ENCODE measurements at regions not wholly inside any gene's neighbourhood (a gene's known extent, or its start where the extent isn't known, plus 50 kb on each side); places are given as distances from the start of the nearest gene placed in this dataset.
"Not testable (repeated sequence)": the region's sequence is repeated elsewhere in the genome, so short reads cannot be mapped to it uniquely, and the experiment has no call there.

- no peak for DNase-seq (ENCODE audit: low read depth in 2 of 2, low spot score in 1 of 2)
Measured at GRCh38 chr1:193909406-193910082, 723.1 kb upstream of the B3GALT2 start.

DNA sequence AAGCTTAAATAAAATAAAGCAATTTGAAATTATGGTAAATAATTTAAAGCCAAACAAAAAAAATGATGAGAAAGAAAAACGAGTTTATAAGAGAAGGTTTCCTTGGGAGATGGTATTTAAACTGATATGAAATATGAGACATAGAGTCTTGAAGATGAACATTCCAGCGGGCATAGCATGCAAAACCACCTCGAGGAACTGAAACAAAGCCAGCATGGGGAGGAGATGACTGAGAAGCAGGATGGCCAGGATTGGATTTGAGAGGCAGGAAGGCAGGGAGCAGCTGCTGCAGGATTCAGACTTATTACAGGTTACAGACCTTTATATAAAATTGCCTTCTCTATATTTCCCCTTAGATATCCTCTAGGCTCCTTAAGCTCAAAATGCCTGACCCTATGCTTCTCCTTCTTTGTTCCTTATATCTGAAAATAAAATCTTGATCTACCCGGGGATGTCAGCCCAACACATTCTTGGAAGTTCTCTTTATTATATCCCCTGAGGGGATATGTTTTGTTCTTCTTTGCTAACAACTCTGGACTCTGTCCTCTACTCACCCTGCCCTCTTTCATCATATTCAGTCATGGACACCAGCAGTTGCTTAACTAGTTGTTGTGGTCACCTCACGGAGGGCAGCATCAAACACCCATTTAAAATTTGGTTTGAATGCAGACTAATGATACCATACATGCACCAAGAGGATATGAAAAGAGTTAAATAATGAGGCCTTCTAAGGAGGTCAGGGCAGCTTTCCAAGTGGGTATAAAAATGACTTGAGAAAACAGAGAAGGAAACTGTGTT is 719.1 kb upstream of the B3GALT2 start:
- DNase-seq (ENCODE audit: low read depth in 2 of 2, low spot score in 1 of 2), result no peak

GRCh38 chr1:193891788-193892187 is 705.4 kb upstream of the B3GALT2 start:
- DNase-seq (ENCODE audit: low read depth in 2 of 2, low spot score in 1 of 2), result no peak

DNA sequence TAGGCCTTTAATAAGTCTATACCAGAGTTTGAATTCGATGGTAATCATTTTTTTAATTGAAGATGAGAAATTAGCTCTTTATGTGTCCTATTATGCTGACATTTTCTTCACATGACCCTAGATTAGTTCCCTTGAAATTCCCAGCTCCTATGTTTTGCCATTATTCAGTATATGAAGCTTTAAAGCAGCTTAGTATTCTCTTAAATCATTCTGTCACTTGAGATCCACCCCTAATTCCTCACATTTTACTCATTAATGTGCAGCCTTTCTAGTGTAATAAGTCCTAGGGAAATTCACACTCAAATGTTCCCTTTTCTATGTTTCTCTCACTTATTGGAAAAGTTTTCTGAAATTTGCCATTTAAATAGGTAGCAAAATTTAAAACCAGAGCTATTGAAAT is 704.5 kb upstream of the B3GALT2 start:
- no peak for DNase-seq (ENCODE audit: low read depth in 2 of 2, low spot score in 1 of 2)

DNA sequence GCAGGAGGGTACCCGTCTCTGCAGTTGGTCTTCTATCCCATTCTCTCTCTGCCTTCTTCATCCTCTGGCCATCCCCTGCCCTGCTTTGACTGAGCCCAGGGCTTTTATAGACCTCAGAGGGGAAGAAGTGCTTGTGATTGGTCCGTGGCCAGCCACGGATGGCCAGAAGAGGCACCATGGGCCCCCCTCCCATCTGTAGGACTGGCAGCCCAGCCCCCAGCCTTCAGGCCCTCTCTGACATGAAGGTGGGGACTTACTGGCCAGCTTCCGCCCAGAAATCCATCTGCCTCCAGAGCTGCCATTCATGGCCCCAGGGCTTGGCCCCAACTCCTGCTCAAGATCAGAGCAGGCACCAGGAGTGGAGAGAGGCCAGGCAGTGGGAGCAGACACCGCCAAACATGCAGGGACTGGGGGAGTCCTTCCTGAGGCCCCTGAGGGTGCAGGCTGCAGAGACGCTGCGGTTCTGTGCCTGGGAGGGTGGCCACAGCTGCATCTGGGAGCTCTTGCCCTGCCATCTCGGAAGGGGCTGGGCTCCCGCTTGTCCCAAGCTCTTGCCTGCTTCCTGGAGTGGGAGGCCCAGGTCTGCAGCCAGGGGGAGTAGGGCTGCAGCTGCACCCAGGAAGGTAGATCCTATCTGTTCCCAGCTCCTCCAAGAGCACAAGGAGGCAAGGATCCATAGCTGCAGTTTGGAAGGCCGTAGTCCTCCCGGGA is 698.6 kb upstream of the B3GALT2 start:
- no peak for DNase-seq (ENCODE audit: low read depth in 2 of 2, low spot score in 1 of 2)

- not testable (repeated sequence) for DNase-seq (ENCODE audit: low read depth in 2 of 2, low spot score in 1 of 2)
Measured at GRCh38 chr1:193877920-193878319, 691.5 kb upstream of the B3GALT2 start.

GRCh38 chr1:193868425-193868824 is 682.0 kb upstream of the B3GALT2 start:
- DNase-seq (ENCODE audit: low read depth in 2 of 2, low spot score in 1 of 2), result no peak

GRCh38 chr1:193856261-193856660 is 669.8 kb upstream of the B3GALT2 start:
- DNase-seq (ENCODE audit: low read depth in 2 of 2, low spot score in 1 of 2), result no peak

DNA sequence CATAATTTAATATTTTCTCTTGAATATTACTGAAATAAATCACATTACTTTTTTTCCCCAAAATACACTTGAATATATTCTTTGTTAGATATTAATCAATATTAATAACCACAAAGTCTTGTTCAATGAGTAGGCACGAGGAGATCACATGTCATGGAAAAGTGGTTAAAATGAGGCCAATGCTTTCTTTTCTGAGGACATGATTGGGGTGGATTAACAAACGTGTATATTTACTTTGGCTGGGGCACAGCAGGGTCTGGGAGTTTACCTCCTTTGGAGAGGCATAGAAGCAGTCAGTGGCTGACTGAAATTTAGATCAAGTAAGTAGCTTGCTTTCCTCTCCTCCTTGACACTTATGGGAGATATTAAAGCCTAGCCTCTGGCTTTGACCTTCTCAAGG is 664.3 kb upstream of the B3GALT2 start:
- DNase-seq (ENCODE audit: low read depth in 2 of 2, low spot score in 1 of 2), result no peak

DNA sequence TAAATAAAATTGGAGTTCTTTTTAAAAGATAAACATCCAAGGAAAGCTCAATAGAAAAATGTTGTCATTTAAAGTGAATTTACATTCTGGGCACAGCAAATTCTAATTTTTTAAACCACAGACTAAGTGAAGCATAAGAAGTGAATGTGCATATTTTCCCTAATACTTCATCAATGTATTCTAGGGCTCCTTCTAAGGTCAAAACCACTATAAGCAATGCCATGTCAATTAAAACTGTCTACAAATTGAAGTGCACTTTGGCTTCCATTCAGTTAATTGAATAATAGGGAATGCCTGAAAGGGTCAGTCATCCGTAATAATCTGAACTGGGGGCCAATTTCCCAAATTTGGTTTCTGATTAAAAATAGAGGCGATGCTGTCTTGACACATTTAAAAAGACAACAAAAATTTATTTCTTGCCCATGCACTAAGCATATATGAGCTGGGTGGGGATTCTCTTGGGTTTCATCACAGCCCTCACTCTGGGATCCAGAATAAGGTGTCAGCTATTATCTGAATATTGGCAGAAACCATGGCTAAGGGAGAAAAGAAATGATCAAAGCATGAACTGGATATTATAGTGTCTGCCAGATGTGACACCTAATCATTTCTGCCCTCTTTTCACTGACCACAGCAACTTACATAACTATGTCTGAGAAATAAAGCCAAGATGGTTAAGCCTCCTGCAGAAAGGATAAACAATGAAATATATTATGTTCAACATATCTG is 660.6 kb upstream of the B3GALT2 start:
- DNase-seq (ENCODE audit: low read depth in 2 of 2, low spot score in 1 of 2), result no peak

DNA sequence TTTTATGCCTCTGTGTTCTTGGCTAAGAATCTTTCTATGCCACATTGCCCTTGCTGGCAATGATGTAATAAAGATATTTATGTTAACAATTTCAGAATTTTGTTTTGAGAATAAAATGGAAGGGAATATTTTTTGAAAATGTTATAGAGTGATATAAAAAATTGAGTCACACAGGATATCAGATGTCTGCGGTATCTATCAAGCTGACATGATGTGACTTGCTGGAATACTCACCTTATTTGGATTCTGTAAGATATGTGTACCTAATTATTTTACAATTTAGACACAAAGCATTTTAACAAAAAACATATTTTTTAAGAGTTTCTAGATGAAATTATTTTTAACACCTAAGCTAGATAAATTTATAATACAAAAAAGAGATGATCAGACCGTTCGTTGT is 660.0 kb upstream of the B3GALT2 start:
- DNase-seq (ENCODE audit: low read depth in 2 of 2, low spot score in 1 of 2), result no peak

- no peak for DNase-seq (ENCODE audit: low read depth in 2 of 2, low spot score in 1 of 2)
Measured at GRCh38 chr1:193841857-193842256, 655.4 kb upstream of the B3GALT2 start.

- no peak for DNase-seq (ENCODE audit: low read depth in 2 of 2, low spot score in 1 of 2)
Measured at GRCh38 chr1:193831465-193831864, 645.1 kb upstream of the B3GALT2 start.

GRCh38 chr1:193827516-193827915 is 641.1 kb upstream of the B3GALT2 start:
- no peak for DNase-seq (ENCODE audit: low read depth in 2 of 2, low spot score in 1 of 2)

- DNase-seq (ENCODE audit: low read depth in 2 of 2, low spot score in 1 of 2), result no peak
Measured at GRCh38 chr1:193819376-193819775, 633.0 kb upstream of the B3GALT2 start.

DNA sequence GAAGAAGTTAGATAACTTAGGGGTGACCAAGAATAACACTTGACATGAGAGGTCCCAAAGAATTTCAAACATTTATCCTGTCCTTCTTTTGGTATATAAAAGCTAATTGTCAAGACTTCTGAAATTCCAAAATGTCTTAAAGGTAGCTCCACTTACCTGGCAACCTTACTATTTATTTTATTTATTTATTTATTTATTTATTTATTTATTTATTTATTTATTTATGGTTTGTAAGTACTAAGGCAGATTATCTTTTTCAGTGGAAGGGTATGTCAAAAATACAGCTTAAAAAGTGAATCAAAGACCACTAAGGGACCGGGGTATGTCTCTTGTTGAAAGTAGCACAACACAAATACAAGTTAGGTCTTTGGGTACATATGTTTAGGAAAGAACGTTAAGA is 620.8 kb upstream of the B3GALT2 start:
- no peak for DNase-seq (ENCODE audit: low read depth in 2 of 2, low spot score in 1 of 2)

DNA sequence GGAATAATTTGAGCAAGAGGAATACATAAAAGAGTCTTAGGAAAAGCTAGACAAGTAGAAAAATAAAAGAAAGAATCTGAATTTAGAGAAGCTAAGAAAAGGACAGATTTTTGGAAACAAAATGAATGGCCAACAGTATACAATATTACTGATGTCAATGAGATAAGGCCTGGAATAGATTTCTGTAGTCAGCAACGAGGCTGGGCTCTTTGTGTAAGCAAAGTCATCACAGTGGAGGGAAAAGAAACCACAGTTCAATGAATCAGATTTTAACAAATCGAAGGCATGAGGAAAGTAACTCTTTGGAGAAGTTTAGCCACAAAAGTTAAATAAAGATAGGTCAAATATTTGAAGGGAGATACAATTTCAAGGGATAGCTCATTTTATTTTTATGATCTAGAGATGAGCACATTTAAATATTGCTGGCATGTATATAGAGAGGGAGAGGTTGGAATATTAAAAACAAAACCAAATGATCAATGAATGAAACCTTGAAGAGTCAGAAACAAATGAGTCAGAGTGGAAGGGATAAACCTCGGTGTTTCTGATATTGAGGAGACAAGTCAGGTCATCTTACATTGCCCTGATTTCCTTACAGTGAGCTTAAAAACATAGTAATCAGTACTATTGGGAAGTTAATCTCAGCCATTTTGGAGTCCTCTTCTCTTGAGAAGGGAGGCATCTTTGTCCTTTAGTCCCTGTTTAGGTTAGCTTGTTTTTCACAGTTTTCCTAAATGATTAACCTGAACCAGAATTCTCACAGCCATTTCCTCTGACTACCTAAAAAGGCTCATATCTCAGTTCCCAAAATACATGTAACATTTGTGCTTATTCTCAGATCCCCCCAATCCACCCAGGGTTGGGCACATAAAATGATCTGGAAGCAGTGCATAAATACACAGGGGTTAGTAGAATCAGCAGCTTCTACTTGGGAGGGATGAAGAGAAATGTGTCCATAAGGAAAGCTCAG is 620.0 kb upstream of the B3GALT2 start:
- no peak for DNase-seq (ENCODE audit: low read depth in 2 of 2, low spot score in 1 of 2)

DNA sequence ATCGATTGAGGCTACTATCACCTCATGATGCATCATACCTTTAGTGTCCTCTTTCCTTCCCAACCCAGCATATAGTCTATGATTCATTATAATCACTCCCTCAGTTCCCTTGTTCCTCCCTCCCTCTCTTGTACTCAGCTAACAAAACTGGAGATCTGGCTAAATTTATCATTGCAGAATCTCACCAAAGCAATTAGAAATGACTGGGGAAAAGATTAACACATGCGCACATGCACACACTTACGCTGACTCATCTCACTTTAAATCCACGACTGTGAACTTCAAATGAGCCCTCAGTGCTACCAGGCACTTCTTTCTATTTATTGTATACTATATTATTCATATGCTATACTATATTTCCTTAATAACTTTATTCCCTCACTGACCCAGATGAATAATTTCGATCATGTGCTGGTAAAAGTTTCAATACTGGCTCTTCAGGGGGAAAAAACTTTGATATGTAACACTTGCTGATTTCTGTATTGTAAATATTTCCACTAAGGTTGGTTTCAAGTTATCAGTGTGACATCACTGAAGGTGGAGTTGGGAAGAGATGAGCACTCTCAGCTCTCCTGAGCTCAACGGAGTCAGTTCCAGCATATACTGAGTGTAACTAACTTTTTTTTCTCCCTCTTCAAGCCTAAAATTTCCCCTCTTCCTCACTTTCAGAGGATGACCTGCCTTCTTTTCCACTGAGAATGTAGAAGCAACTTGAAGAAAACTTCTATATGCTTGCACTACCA is 613.7 kb upstream of the B3GALT2 start:
- DNase-seq (ENCODE audit: low read depth in 2 of 2, low spot score in 1 of 2), result no peak

GRCh38 chr1:193799371-193799770 is 613.0 kb upstream of the B3GALT2 start:
- no peak for DNase-seq (ENCODE audit: low read depth in 2 of 2, low spot score in 1 of 2)

DNA sequence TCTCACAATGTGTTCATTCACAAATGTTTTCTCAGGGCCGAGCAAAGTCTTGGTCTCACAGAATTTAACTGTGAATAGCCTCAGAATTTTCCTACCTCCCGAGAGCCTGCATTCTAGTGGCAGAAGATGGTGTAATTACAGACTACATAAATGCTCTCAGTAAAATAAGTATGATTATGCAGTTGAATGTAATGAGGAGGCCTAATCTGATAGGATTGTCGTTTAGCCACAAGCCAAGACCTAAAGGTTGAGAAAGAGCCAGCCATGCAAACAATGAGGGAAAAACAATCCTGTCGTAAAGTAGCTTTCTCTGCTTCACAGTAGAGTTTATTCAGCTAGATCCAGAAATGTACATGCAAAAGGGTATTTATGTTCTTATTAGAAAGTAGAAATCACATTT is 607.8 kb upstream of the B3GALT2 start:
- DNase-seq (ENCODE audit: low read depth in 2 of 2, low spot score in 1 of 2), result no peak
